Activated CD4-positive, alpha-beta memory T cell treated with anti-CD3 and anti-CD28 coated beads, Interleukin-2, amount 10 ng/mL, durations not matched to agents 7 days and 5 days (primary cell): ENCODE measurements at regions not wholly inside any gene's neighbourhood (a gene's known extent, or its start where the extent isn't known, plus 50 kb on each side); places are given as distances from the start of the nearest gene placed in this dataset.
"Not testable (repeated sequence)": the region's sequence is repeated elsewhere in the genome, so short reads cannot be mapped to it uniquely, and the experiment has no call there.

Experiments used
- CTCF ChIA-PET: fragments of 350-600 bp; sonication (Branson Sonifier 250); formaldehyde crosslinking; loops from one replicate; lab custom pipeline; 2021; ENCODE audit warnings: antibody characterized with exemption, inconsistent platforms; lab: Charles Lee
- POLR2A ChIA-PET: fragments of 350-600 bp; sonication (Branson Sonifier 250); formaldehyde crosslinking; loops from one replicate; lab custom pipeline; 2021; ENCODE audit warnings: antibody characterized with exemption; lab: Charles Lee
- DNase-seq: peaks from one replicate; pipeline ENCODE4 v3.0.0-alpha.2; 2020
- H3K27ac Mint-ChIP-seq: one replicate; pipeline ENCODE4 v1.8.0; 2021; ENCODE audit warnings: mild to moderate bottlenecking, mixed read lengths
- H3K27me3 Mint-ChIP-seq: one replicate; pipeline ENCODE4 v1.8.0; 2021; ENCODE audit warnings: mixed read lengths
- H3K36me3 Mint-ChIP-seq: one replicate; pipeline ENCODE4 v1.8.0; 2021; ENCODE audit warnings: low read depth, mixed read lengths
- H3K4me1 Mint-ChIP-seq: one replicate; pipeline ENCODE4 v1.8.0; 2021; ENCODE audit warnings: mixed read lengths
- H3K4me3 Mint-ChIP-seq: one replicate; pipeline ENCODE4 v1.8.0; 2021; ENCODE audit warnings: mild to moderate bottlenecking, mixed read lengths
- H3K9me3 Mint-ChIP-seq: one replicate; pipeline ENCODE4 v1.8.0; 2021; ENCODE audit warnings: mixed read lengths

DNA sequence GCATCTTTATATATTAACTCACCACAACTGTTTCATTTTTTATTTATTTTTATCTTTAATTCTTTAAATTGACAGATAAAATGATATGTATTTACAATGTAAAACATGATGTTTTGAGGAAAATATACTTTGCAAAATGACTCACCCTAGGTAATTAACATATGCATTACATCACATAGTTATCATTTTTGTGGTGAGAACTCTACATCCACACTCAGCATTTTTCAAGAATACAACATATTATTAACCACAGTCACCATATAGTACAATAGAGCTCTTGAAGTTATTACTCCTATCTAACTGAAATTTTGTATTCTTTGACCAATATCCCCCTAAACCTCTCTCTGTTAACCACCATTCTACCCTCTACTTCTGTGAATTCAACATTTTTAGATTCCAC, 194.7 kb upstream of the KIF2B start:
- DNase-seq, result no peak
- Mint-ChIP-seq H3K27me3 (no peaks in the 10 kb centered on the region), H3K4me3 (no peak overlapping the region), H3K27ac (no peak overlapping the region), H3K4me1 (no peaks in the 10 kb centered on the region), H3K36me3 (no peaks in the 10 kb centered on the region), H3K9me3 (peaks cover 5% of the 10 kb centered on the region)
- POLR2A ChIA-PET, result no interaction called here
- CTCF ChIA-PET, result no interaction called here

DNA sequence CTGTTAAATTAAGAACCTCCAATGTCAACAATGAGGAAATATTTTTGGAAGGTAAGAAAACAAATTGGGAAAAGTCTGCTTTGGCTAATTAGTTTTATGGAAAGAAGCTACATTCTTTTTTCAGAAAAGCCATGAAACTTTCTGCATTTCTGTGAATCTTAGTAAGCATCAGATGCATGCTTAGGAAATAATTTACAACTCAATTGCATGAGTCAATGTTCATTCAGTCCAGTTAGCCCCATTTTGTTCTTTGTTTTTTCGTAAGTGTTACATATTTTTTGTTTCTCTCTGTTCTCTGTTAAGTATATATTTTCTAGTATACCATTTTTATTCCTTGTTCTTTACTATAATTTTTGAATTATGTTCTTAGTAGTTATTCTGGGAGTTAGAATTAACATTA, 195.2 kb upstream of the KIF2B start:
- Mint-ChIP-seq H3K36me3 (no peaks in the 10 kb centered on the region), H3K27ac (no peak overlapping the region), H3K27me3 (no peaks in the 10 kb centered on the region), H3K9me3 (peaks cover 4% of the 10 kb centered on the region), H3K4me1 (no peaks in the 10 kb centered on the region), H3K4me3 (no peak overlapping the region)
- ChIA-PET POLR2A (no interaction called here), CTCF (no interaction called here)
- DNase-seq, result no peak

DNA sequence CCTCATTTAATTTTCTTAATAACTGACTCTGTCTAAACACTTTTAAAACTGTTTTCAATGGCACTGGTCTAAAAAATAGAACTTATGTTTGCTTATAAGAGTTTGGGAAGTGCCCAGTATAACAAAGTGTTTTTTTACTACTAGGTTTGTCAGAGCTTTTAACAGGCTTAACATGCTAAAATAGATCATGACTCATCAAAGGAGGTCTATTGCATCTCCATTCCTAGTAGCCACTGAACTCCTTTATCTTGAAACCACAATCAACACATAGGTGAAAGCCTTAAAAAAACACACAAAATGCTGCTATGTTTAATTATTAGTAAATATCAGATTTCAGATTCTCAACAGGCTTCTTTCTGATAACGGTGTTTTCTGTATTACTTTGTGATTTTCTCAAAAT, 196.4 kb upstream of the KIF2B start:
- no peak overlapping the region for H3K27ac Mint-ChIP-seq
- H3K4me3 Mint-ChIP-seq, result no peak overlapping the region
- no peak for DNase-seq
- H3K9me3 Mint-ChIP-seq, result peaks cover 4% of the 10 kb centered on the region
- ChIA-PET CTCF (no interaction called here), POLR2A (no interaction called here)
- no peaks in the 10 kb centered on the region for H3K27me3 Mint-ChIP-seq
- no peaks in the 10 kb centered on the region for H3K36me3 Mint-ChIP-seq
- H3K4me1 Mint-ChIP-seq, result no peaks in the 10 kb centered on the region

DNA sequence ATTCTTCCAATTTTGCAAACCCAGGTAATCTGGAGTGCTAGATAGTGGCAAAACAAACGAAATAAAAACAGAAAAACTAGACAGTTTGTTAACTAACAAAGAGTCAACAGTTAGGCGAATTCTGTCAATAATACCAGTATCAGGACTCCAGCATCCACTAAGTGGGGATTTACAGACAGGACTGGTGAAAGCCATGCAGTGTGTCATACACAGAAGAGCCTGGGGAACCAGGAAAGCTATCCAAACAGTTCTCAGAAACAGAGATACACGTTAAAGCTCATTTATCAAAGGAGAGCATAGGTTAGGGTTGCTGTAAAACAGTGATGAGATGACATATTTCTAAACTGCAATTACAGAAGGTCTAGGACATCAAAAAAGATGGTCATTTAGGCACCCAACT, 203.7 kb upstream of the KIF2B start:
- Mint-ChIP-seq H3K36me3 (no peaks in the 10 kb centered on the region), H3K27me3 (no peaks in the 10 kb centered on the region), H3K4me1 (no peaks in the 10 kb centered on the region), H3K9me3 (no peaks in the 10 kb centered on the region), H3K27ac (no peak overlapping the region), H3K4me3 (no peak overlapping the region)
- no peak for DNase-seq
- POLR2A ChIA-PET, result no interaction called here
- CTCF ChIA-PET, result no interaction called here

DNA sequence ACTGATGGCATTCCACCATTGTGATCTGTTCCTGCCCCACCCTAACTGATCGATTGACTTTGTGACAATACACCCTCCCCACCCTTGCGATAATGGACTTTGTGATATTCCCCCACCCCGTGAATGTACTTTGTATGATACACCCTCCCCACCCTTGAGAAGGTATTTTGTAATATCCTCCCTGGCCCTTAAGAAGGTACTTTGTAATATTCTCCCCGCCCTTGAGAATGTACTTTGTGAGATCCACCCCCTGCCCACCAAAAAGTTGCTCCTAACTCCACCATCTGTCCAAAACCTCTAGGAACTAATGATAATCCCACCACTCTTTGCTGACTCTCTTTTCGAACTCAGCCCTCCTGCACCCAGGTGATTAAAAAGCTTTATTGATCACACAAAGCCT, 214.5 kb upstream of the KIF2B start:
- POLR2A ChIA-PET, DNase-seq, H3K9me3 Mint-ChIP-seq, H3K27ac Mint-ChIP-seq, H3K27me3 Mint-ChIP-seq, H3K36me3 Mint-ChIP-seq, H3K4me1 Mint-ChIP-seq, H3K4me3 Mint-ChIP-seq, CTCF ChIA-PET: not testable (repeated sequence)

DNA sequence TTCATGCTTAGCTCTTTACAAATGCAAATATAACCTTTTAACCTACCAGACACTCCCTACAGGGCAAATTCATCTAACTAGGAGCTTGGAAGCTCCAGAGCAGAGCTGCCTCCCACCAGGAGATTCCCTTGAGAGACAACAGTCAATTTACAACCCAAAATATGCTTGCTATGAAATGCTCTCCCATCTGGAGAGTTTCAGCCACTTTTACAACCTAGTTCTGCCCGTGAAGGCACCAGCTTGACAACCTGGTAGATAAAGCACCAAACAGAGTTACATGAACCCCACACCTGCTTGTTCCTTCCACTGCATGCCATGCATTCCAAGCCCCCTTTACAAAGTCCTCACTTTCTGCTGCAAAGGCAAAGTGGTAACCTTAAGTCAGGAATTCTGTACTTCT, 215.3 kb upstream of the KIF2B start:
- DNase-seq, result no peak
- H3K27ac Mint-ChIP-seq, result no peak overlapping the region
- H3K9me3 Mint-ChIP-seq, result peaks cover 12% of the 10 kb centered on the region
- ChIA-PET CTCF (no interaction called here), POLR2A (no interaction called here)
- no peaks in the 10 kb centered on the region for H3K4me1 Mint-ChIP-seq
- no peaks in the 10 kb centered on the region for H3K36me3 Mint-ChIP-seq
- no peak overlapping the region for H3K4me3 Mint-ChIP-seq
- H3K27me3 Mint-ChIP-seq, result no peaks in the 10 kb centered on the region

DNA sequence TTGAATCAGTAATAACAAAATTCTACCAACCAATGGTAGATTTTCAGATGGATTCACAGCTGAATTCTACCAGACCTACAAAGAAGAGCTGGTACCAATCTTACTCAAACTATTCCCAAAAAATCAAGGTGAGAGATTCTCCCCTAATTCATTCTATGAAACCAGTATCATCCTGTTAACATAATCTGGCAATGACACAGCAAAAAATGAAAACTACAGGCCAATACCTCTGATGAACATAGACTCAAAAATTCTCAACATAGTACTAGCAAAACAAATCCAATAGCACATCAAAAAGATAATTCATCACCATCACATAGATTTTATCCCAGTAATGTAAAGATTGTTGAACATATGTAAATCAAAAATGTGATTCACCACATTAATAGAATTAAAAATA, 234.4 kb upstream of the KIF2B start:
- Mint-ChIP-seq H3K27ac (no peak overlapping the region), H3K27me3 (no peaks in the 10 kb centered on the region), H3K4me3 (no peak overlapping the region), H3K4me1 (no peaks in the 10 kb centered on the region), H3K36me3 (no peaks in the 10 kb centered on the region), H3K9me3 (peaks cover 25% of the 10 kb centered on the region)
- CTCF ChIA-PET, result no interaction called here
- POLR2A ChIA-PET, result no interaction called here
- DNase-seq, result no peak

DNA sequence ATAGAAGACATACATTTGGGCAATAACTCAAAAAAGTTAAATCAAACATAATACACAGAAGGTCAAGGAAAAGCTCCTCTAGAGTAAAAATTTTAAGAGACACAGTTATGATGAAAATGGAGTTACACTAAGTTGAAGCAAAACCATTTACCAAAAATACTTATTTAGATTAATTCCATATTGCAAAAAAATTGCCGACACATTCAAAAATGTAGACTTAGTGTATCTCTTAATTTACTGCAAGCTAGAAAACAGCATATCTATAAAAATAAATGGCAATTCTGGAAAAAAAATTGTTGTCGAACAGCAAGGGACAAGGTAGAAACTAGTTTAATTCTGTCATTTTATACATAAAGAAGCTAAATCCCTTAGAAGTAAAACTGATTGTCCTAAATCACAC, 248.7 kb upstream of the KIF2B start:
- Mint-ChIP-seq H3K36me3 (no peaks in the 10 kb centered on the region), H3K27me3 (no peaks in the 10 kb centered on the region), H3K27ac (no peak overlapping the region), H3K4me3 (no peak overlapping the region), H3K9me3 (peaks cover 6% of the 10 kb centered on the region), H3K4me1 (no peaks in the 10 kb centered on the region)
- POLR2A ChIA-PET, result no interaction called here
- CTCF ChIA-PET, result no interaction called here
- no peak for DNase-seq

DNA sequence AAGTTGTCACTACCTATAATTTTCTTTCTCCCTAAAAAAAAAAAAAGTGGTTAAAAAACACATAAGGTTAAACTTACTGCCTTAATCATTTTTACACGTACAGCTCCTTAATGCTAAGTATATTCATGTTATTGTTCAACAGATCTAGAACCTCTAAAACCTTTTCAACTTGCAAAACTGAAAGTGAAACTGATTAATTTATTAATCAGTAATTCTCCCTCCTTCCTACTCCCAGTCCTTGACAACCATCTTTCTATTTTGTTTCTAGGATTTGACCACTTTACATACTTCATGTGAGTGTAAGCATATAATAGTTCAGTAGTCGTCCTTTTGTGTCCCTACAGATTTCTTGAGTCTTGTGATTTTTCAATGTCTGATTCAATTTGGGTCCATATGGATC, 251.4 kb upstream of the KIF2B start:
- H3K27me3 Mint-ChIP-seq, result no peaks in the 10 kb centered on the region
- H3K4me1 Mint-ChIP-seq, result no peaks in the 10 kb centered on the region
- no peak for DNase-seq
- CTCF ChIA-PET, result no interaction called here
- H3K9me3 Mint-ChIP-seq, result peaks cover 4% of the 10 kb centered on the region
- H3K36me3 Mint-ChIP-seq, result no peaks in the 10 kb centered on the region
- H3K27ac Mint-ChIP-seq, result no peak overlapping the region
- POLR2A ChIA-PET, result no interaction called here
- no peak overlapping the region for H3K4me3 Mint-ChIP-seq

DNA sequence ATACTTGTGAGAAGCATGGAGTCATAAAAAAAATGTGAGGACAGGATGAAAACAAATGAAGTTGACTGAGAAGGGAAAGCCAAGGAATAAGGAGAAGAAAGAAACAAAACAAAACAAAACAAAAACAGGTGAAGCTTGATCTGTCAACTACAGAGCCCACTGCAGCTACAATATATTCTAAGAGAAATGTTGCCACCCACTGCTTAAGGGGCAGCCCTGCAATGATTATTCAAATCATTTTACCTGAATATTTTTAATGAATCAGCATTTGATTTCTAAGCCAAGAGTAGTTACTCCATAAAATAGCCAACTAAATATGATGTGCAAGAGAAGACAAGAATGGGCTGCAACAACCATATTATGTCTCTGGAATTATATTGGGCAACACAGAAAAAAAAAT, 252.0 kb upstream of the KIF2B start:
- DNase-seq, result no peak
- Mint-ChIP-seq H3K9me3 (peaks cover 4% of the 10 kb centered on the region), H3K4me1 (no peaks in the 10 kb centered on the region), H3K27me3 (no peaks in the 10 kb centered on the region), H3K27ac (no peak overlapping the region), H3K4me3 (no peak overlapping the region), H3K36me3 (no peaks in the 10 kb centered on the region)
- POLR2A ChIA-PET, result no interaction called here
- CTCF ChIA-PET, result no interaction called here

DNA sequence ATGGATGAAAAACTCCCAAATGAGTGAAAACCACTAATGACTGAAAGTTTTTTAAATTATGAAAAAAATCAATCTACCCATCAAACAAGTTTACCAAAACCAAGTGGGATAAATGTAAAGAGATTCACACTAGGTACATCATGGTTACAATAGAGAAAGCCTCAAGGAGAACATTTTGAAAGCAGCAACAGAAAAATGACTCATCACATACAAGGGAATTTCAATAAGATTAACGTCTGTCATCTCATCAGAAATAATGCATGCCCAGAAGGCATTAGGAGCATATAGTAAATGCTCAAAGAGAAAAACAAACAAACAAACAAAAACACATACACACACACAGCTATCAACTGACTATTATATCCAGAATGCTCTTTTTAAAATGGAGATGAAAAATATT, 261.8 kb upstream of the KIF2B start:
- Mint-ChIP-seq H3K36me3 (no peaks in the 10 kb centered on the region), H3K9me3 (peaks cover 3% of the 10 kb centered on the region), H3K4me1 (no peaks in the 10 kb centered on the region), H3K4me3 (no peak overlapping the region), H3K27ac (no peak overlapping the region), H3K27me3 (no peaks in the 10 kb centered on the region)
- no peak for DNase-seq
- CTCF ChIA-PET, result no interaction called here
- POLR2A ChIA-PET, result no interaction called here

DNA sequence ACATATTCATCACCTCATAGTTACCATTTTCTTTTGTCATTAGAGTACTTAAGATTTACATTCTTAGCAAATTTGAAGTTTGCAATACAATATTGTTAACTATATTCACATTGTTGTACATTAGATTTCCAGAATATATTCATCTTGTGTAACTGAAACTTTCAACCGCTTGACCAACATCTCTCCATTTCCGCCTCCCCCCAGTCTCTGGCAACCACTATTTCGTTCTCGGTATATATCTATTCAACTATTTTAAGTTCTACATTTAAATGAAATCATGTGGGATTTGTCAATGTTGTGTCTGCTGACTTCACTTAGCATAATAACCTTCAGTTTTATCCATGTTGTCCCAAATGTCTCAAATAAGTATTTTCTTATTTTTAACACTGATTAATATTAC, 274.5 kb upstream of the KIF2B start:
- Mint-ChIP-seq H3K27me3 (no peaks in the 10 kb centered on the region), H3K4me1 (no peaks in the 10 kb centered on the region), H3K36me3 (no peaks in the 10 kb centered on the region), H3K9me3 (peaks cover 4% of the 10 kb centered on the region), H3K27ac (no peak overlapping the region), H3K4me3 (no peak overlapping the region)
- POLR2A ChIA-PET, result no interaction called here
- DNase-seq, result no peak
- CTCF ChIA-PET, result no interaction called here

DNA sequence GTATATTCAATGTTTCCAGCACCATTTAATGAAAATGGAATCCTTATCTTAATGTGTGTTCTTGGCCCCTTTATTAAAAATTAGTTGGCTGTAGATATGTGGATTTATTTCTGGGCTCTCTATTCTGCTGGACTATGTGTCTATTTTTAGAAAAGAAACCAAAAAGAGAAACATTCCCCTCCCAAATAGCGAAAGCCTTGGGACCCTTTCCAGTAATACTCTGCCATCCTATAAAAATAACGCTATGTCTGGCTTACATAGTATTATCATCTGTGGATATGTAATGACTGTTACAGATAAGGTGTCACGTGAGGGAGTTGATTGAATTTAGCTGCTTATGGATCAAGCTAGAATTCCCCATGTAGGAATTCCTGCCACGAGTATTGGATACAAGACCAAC, 279.3 kb upstream of the KIF2B start:
- no peak overlapping the region for H3K4me3 Mint-ChIP-seq
- no peak for DNase-seq
- peaks cover 8% of the 10 kb centered on the region for H3K9me3 Mint-ChIP-seq
- H3K27ac Mint-ChIP-seq, result no peak overlapping the region
- no peaks in the 10 kb centered on the region for H3K27me3 Mint-ChIP-seq
- ChIA-PET CTCF (no interaction called here), POLR2A (no interaction called here)
- no peaks in the 10 kb centered on the region for H3K36me3 Mint-ChIP-seq
- H3K4me1 Mint-ChIP-seq, result no peaks in the 10 kb centered on the region

DNA sequence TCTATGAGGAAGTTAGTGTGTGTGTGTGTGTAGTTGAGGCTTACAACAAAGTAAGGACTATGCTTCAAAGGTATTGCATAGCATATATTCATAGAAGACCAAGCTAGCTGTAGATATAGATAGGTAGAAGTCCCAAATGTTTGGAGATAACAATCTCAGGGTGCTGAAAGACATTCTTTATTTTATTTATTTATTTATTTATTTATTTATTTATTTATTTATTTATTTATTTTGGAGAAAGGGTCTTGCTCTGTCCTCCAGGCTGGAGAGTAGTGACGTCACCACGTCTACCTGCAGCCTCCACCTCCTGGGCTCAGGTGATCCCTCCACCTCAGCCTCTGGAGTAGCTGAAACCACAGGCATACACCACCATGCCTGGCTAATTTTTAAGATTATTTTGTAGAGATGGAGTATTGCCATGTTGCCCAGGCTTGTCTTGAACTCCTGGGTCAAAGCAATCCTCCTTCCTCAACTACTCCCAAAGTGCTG, 284.6 kb upstream of the KIF2B start:
- POLR2A ChIA-PET, result no interaction called here
- Mint-ChIP-seq H3K9me3 (peaks cover 6% of the 10 kb centered on the region), H3K36me3 (no peaks in the 10 kb centered on the region), H3K4me3 (no peak overlapping the region), H3K27me3 (no peaks in the 10 kb centered on the region), H3K4me1 (no peaks in the 10 kb centered on the region), H3K27ac (no peak overlapping the region)
- CTCF ChIA-PET, result no interaction called here
- DNase-seq, result no peak

DNA sequence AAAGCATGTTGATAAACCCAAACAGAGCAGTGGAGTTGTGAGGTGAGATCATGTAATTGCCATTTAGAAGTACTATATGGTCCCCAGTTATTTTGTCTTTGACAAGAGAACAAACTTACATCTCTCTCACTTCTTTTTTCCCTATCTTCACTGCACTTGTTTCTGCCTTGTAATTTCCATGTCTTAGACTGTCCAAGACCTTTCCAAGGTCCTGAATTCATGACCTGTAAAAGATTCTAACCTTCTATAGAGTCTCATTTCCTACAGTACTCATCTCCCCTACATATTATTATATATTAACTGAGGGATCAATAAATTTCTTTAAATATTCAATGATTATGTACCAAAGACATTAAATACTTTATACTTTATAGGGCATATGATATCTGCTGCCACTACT, 295.3 kb upstream of the KIF2B start:
- Mint-ChIP-seq H3K4me3 (no peak overlapping the region), H3K36me3 (no peaks in the 10 kb centered on the region), H3K9me3 (peaks cover 12% of the 10 kb centered on the region), H3K27me3 (no peaks in the 10 kb centered on the region), H3K4me1 (no peaks in the 10 kb centered on the region), H3K27ac (no peak overlapping the region)
- DNase-seq, result no peak
- ChIA-PET POLR2A (no interaction called here), CTCF (no interaction called here)
